ENCODE measurements at regions not wholly inside any gene's neighbourhood (a gene's known extent, or its start where the extent isn't known, plus 50 kb on each side); places are given as distances from the start of the nearest gene placed in this dataset.
"Not testable (repeated sequence)": the region's sequence is repeated elsewhere in the genome, so short reads cannot be mapped to it uniquely, and the experiment has no call there.

DNA sequence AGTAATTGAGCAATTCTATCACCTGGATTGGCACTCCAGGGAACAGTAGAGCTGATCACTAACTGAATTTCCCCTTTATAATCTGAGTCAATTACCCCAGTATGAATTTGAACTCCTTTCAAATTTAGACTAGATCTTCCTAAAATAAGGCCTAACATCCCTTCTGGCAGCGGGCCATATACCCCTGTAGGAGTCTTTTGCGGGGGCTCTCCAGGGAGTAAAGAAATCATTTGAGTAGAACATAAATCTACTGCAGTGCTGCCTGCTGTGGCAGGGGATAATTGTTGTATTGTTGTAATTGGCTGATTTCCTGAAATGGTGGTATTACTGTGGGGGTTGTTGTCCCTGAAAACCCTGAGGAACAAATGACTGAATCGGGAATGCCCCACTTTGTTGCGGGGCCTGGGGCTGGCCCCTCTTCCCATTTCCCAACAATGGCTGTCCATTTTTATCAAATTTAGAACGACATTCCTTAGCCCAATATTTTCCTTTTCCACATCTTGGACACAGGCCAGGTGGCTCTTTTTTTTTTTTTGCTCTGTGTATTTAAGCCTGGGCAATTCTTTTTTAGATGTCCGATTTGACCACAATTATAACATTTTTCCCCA is 217.4 kb downstream of the ADRA2C start:
- not testable (repeated sequence) for TF ChIP-seq FOXM1 (IDR thresholded peaks at IDR 0.05; ENCODE audit: borderline replicate concordance); FOXK2 (IDR thresholded peaks at IDR 0.05); HDGF (IDR thresholded peaks at IDR 0.05; ENCODE audit: borderline replicate concordance); ZNF384 (IDR thresholded peaks at IDR 0.05); TARDBP (IDR thresholded peaks at IDR 0.05); ELF4 (IDR thresholded peaks at IDR 0.05); NFRKB (IDR thresholded peaks at IDR 0.05); SUZ12 (IDR thresholded peaks at IDR 0.05); BHLHE40 (IDR thresholded peaks at IDR 0.05; ENCODE audit: borderline replicate concordance); FOXA1 (IDR thresholded peaks at IDR 0.05); CTBP1 (IDR thresholded peaks at IDR 0.05; ENCODE audit: borderline replicate concordance); LEF1 (IDR thresholded peaks at IDR 0.05; ENCODE audit: borderline replicate concordance); L3MBTL2 (conservative IDR thresholded peaks at IDR 0.05)
- TF ChIP-seq, protein P1, sequence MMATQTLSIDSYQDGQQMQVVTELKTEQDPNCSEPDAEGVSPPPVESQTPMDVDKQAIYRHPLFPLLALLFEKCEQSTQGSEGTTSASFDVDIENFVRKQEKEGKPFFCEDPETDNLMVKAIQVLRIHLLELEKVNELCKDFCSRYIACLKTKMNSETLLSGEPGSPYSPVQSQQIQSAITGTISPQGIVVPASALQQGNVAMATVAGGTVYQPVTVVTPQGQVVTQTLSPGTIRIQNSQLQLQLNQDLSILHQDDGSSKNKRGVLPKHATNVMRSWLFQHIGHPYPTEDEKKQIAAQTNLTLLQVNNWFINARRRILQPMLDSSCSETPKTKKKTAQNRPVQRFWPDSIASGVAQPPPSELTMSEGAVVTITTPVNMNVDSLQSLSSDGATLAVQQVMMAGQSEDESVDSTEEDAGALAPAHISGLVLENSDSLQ (IDR thresholded peaks at IDR 0.05), result not testable (repeated sequence)
